ENCODE measurements at regions not wholly inside any gene's neighbourhood (a gene's known extent, or its start where the extent isn't known, plus 50 kb on each side); places are given as distances from the start of the nearest gene placed in this dataset.

- TF ChIP-seq FOXA1 (IDR thresholded peaks at IDR 0.05) (no peak), CTCF (IDR thresholded peaks at IDR 0.05; ENCODE audit: low read depth, low read length, missing input control) (no peak), EGR1 (IDR thresholded peaks at IDR 0.05; ENCODE audit: low read depth in 2 of 2) (no peak), YY1 (IDR thresholded peaks at IDR 0.05) (no peak), RXRA (IDR thresholded peaks at IDR 0.05) (no peak), ZBTB33 (IDR thresholded peaks at IDR 0.05) (no peak), HNF4G (IDR thresholded peaks at IDR 0.05) (no peak), GABPA (IDR thresholded peaks at IDR 0.05 in 1 of 2, conservative IDR thresholded peaks at IDR 0.05 in 1 of 2) (no peak), NR2F2 (IDR thresholded peaks at IDR 0.05) (no peak), JUND (IDR thresholded peaks at IDR 0.05) (no peak), TAF1 (conservative IDR thresholded peaks at IDR 0.05) (no peak), SP1 (IDR thresholded peaks at IDR 0.05) (no peak), FOXA2 (IDR thresholded peaks at IDR 0.05) (no peak), RAD21 (IDR thresholded peaks at IDR 0.05) (no peak), ATF3 (IDR thresholded peaks at IDR 0.05) (no peak), HNF4A (conservative IDR thresholded peaks at IDR 0.05) (no peak)
- TF ChIP-seq, protein P1, sequence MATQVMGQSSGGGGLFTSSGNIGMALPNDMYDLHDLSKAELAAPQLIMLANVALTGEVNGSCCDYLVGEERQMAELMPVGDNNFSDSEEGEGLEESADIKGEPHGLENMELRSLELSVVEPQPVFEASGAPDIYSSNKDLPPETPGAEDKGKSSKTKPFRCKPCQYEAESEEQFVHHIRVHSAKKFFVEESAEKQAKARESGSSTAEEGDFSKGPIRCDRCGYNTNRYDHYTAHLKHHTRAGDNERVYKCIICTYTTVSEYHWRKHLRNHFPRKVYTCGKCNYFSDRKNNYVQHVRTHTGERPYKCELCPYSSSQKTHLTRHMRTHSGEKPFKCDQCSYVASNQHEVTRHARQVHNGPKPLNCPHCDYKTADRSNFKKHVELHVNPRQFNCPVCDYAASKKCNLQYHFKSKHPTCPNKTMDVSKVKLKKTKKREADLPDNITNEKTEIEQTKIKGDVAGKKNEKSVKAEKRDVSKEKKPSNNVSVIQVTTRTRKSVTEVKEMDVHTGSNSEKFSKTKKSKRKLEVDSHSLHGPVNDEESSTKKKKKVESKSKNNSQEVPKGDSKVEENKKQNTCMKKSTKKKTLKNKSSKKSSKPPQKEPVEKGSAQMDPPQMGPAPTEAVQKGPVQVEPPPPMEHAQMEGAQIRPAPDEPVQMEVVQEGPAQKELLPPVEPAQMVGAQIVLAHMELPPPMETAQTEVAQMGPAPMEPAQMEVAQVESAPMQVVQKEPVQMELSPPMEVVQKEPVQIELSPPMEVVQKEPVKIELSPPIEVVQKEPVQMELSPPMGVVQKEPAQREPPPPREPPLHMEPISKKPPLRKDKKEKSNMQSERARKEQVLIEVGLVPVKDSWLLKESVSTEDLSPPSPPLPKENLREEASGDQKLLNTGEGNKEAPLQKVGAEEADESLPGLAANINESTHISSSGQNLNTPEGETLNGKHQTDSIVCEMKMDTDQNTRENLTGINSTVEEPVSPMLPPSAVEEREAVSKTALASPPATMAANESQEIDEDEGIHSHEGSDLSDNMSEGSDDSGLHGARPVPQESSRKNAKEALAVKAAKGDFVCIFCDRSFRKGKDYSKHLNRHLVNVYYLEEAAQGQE (IDR thresholded peaks at IDR 0.05) = no peak
- TF ChIP-seq, protein P2, sequence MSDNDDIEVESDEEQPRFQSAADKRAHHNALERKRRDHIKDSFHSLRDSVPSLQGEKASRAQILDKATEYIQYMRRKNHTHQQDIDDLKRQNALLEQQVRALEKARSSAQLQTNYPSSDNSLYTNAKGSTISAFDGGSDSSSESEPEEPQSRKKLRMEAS (IDR thresholded peaks at IDR 0.05) = no peak
- 73% methylated on average over 3 of the region's 3 CpGs for WGBS
These were observed 374.4 kb upstream of the PRMT6 start for GRCh38 chr1:106681939-106682522.

More at GRCh38 chr1:106681939-106682522, 374.4 kb upstream of the PRMT6 start:
- Histone ChIP-seq H3K36me3 (ENCODE audit: control insufficient read depth in 4 of 4, insufficient read depth in 3 of 4, low read depth in 1 of 4, low read length in 3 of 4) (no peaks in the 10 kb centered on the region), H3K9ac (ENCODE audit: low read depth in 1 of 2, low read length in 2 of 2) (no peak overlapping the region), H3K27ac (ENCODE audit: low read depth in 1 of 2, low read length in 2 of 2) (no peak overlapping the region), H3K27me3 (ENCODE audit: control insufficient read depth in 4 of 4, insufficient read depth in 4 of 4, low read length in 3 of 4) (no peaks in the 10 kb centered on the region), H3K4me1 (ENCODE audit: control insufficient read depth in 4 of 4, insufficient read depth in 4 of 4, low read length in 3 of 4) (no peaks in the 10 kb centered on the region), H3K9me3 (ENCODE audit: control insufficient read depth in 4 of 4, low read length in 3 of 4) (no peaks in the 10 kb centered on the region), H3K4me3 (ENCODE audit: low read depth in 1 of 3, low read length in 3 of 3) (no peak overlapping the region)
- DNase-seq (ENCODE audit: low spot score) = no peak

All from liver (tissue), 8 donors.